Upper lobe of left lung (tissue), 6 donors: ENCODE measurements at regions not wholly inside any gene's neighbourhood (a gene's known extent, or its start where the extent isn't known, plus 50 kb on each side); places are given as distances from the start of the nearest gene placed in this dataset.
A peak's percentile ranks its signal among the peaks of the same experiment; 100 is the strongest.

ENCODE experiments used
- ATAC-seq, 2 donors: fragments of 200-7000 bp; cut with Tn5 transposase; one replicate each; pipeline ENCODE4 v1.9.1; 2022; ENCODE audit warnings: mild to moderate bottlenecking in 2 of 2, moderate library complexity in 2 of 2; ENCODE audit not compliant: low FRiP score in 2 of 2
- DNase-seq, 2 donors: peaks; one replicate each; pipeline ENCODE4 v3.0.0-alpha.2; 2019 to 2020
- H3K27ac ChIP-seq, 4 donors: fragments of 200-600 bp; sonication (generic); one replicate each; pipeline ENCODE4 v1.5.1; 2016 to 2019
- H3K27me3 ChIP-seq, 4 donors: fragments of 200-600 bp; sonication (generic); one replicate each; pipeline ENCODE4 v1.5.1; 2017 to 2019
- H3K36me3 ChIP-seq, 4 donors: fragments of 200-600 bp; sonication (generic); one replicate each; pipeline ENCODE4 v1.5.1; 2016 to 2019
- H3K4me1 ChIP-seq, 4 donors: fragments of 200-600 bp; sonication (generic); one replicate each; pipeline ENCODE4 v1.5.1; 2018 to 2019
- H3K4me3 ChIP-seq, 4 donors: fragments of 200-600 bp; sonication (generic); one replicate each; pipeline ENCODE4 v1.5.1; 2017 to 2019; ENCODE audit warnings: mild to moderate bottlenecking in 2 of 4, moderate library complexity in 1 of 4
- H3K9me3 ChIP-seq, 4 donors: fragments of 200-600 bp; sonication (generic); one replicate each; pipeline ENCODE4 v1.5.1; 2018 to 2019
- CTCF ChIP-seq, 6 experiments: fragments of 450-650 bp in 4 of 6; fragments of 200-600 bp in 2 of 6; sonication (generic) in 2 of 6; IDR thresholded peaks; one replicate each; pipeline ENCODE4 v1.5.1; 2016 to 2019; ENCODE audit warnings: antibody characterized with exemption in 6 of 6
- EP300 ChIP-seq, 4 donors: sonication (generic); formaldehyde crosslinking; IDR thresholded peaks; one replicate each; pipeline ENCODE4 v1.5.1; 2017; ENCODE audit warnings: antibody characterized with exemption in 4 of 4, control low read depth in 2 of 4
- POLR2A ChIP-seq, 4 donors: fragments of 450-650 bp; IDR thresholded peaks; one replicate each; pipeline ENCODE4 v1.5.1; 2016 to 2017; ENCODE audit warnings: antibody characterized with exemption in 4 of 4, mild to moderate bottlenecking in 2 of 4
- POLR2AphosphoS5 ChIP-seq, 2 donors: sonication (generic); formaldehyde crosslinking; IDR thresholded peaks; one replicate each; pipeline ENCODE4 v1.5.1; 2017; ENCODE audit warnings: antibody characterized with exemption in 2 of 2
- WGBS, 2 donors: methylation state at CpG; one replicate each; pipeline ENCODE4 v1.1.5; 2017 to 2018; 5-methylcytosine and 5-hydroxymethylcytosine counted together
- small RNA-seq, 4 donors: library from RNA; depleted of rRNA; stranded (forward); fragments of <200 nt; gene quantifications; one replicate each; pipeline ENCODE3, GENCODE V24; 2016
- donor health status: DM: no; HTN: no; CAD: no; lungs with moderate emphysema.
- donor health status: DM: no; HTN: yes; CAD: no; lungs with severe emphysema.

GRCh38 chr12:30806989-30807694 lies 52.4 kb upstream of the CAPRIN2 start:
- no peaks in the 10 kb centered on the region for H3K9me3 ChIP-seq
- H3K27ac ChIP-seq: no peak overlapping the region
- no peaks in the 10 kb centered on the region for H3K27me3 ChIP-seq
- WGBS, 2 donors: 60 to 61% methylated on average over 7 of the region's 7 CpGs
- DNase-seq (no peak), ATAC-seq (peak; percentile 73 to 84)
- no peak overlapping the region for H3K4me3 ChIP-seq
- TF ChIP-seq CTCF (IDR thresholded peaks at IDR 0.05): peak; percentile 45 to 83 (median 68)
- no peak for TF ChIP-seq POLR2AphosphoS5 (IDR thresholded peaks at IDR 0.05)
- TF ChIP-seq EP300 (IDR thresholded peaks at IDR 0.05): no peak
- TF ChIP-seq POLR2A (IDR thresholded peaks at IDR 0.05): no peak
- no peaks in the 10 kb centered on the region for H3K36me3 ChIP-seq
- peaks cover 0 to 3% (median 0%) of the 10 kb centered on the region in 4 donors for H3K4me1 ChIP-seq

- Histone ChIP-seq H3K36me3 (no peaks in the 10 kb centered on the region), H3K9me3 (no peaks in the 10 kb centered on the region), H3K4me3 (no peak overlapping the region), H3K27me3 (no peaks in the 10 kb centered on the region), H3K4me1 (peaks cover 0 to 3% (median 0%) of the 10 kb centered on the region in 4 donors), H3K27ac (no peak overlapping the region)
- TF ChIP-seq POLR2AphosphoS5 (IDR thresholded peaks at IDR 0.05) (no peak), POLR2A (IDR thresholded peaks at IDR 0.05) (no peak), CTCF (IDR thresholded peaks at IDR 0.05) (no peak)
- ATAC-seq (no peak), DNase-seq (no peak)
- WGBS, 2 donors: 58 to 63% methylated on average over 1 of the region's 1 CpG
Measured at GRCh38 chr12:30805959-30806358, 51.2 kb upstream of the CAPRIN2 start.

Small RNA genes lying in the stretch of these regions (small RNA-seq; reads per million reads assigned to genes)
- 0 reads per million in 4 donors for gene PPIAP44
